ENCODE measurements at regions not wholly inside any gene's neighbourhood (a gene's known extent, or its start where the extent isn't known, plus 50 kb on each side); places are given as distances from the start of the nearest gene placed in this dataset.

- Histone ChIP-seq H3K27me3 (no peaks in the 10 kb centered on the region), H3K9me3 (no peaks in the 10 kb centered on the region), H3K4me1 (no peaks in the 10 kb centered on the region), H3K4me3 (no peak overlapping the region), H3K36me3 (no peaks in the 10 kb centered on the region), H3K27ac (no peak overlapping the region)
- WGBS, 2 donors: 95 to 96% methylated on average over 4 of the region's 4 CpGs
- DNase-seq: no peak
- intact Hi-C loops (cut with DNase I): no loop called here
- TF ChIP-seq EP300 (IDR thresholded peaks at IDR 0.05) (no peak), CTCF (IDR thresholded peaks at IDR 0.05) (no peak), POLR2A (IDR thresholded peaks at IDR 0.05) (no peak), POLR2AphosphoS5 (IDR thresholded peaks at IDR 0.05) (no peak)
Measured at GRCh38 chr10:10935032-10935431, 82.6 kb upstream of the CELF2 start.

GRCh38 chr10:10938676-10939075, 79.0 kb upstream of the CELF2 start:
- DNase-seq: no peak
- no peak for TF ChIP-seq CTCF (IDR thresholded peaks at IDR 0.05)
- TF ChIP-seq POLR2AphosphoS5 (IDR thresholded peaks at IDR 0.05): no peak
- TF ChIP-seq EP300 (IDR thresholded peaks at IDR 0.05): no peak
- TF ChIP-seq POLR2A (IDR thresholded peaks at IDR 0.05): no peak
- WGBS, 2 donors: 89 to 92% methylated on average over 7 of the region's 7 CpGs
- no peak overlapping the region for H3K4me3 ChIP-seq
- no peaks in the 10 kb centered on the region for H3K9me3 ChIP-seq
- intact Hi-C loops (cut with DNase I): no loop called here
- H3K36me3 ChIP-seq: no peaks in the 10 kb centered on the region
- no peak overlapping the region for H3K27ac ChIP-seq
- no peaks in the 10 kb centered on the region for H3K4me1 ChIP-seq
- H3K27me3 ChIP-seq: no peaks in the 10 kb centered on the region

- no peak overlapping the region for H3K27ac ChIP-seq
- no peaks in the 10 kb centered on the region for H3K9me3 ChIP-seq
- no peak overlapping the region for H3K4me3 ChIP-seq
- no peak for TF ChIP-seq POLR2A (IDR thresholded peaks at IDR 0.05)
- TF ChIP-seq CTCF (IDR thresholded peaks at IDR 0.05): no peak
- TF ChIP-seq EP300 (IDR thresholded peaks at IDR 0.05): no peak
- no peak for TF ChIP-seq POLR2AphosphoS5 (IDR thresholded peaks at IDR 0.05)
- DNase-seq: no peak
- no peaks in the 10 kb centered on the region for H3K4me1 ChIP-seq
- H3K27me3 ChIP-seq: no peaks in the 10 kb centered on the region
- WGBS, 2 donors: 81 to 87% methylated on average over 6 of the region's 6 CpGs
- intact Hi-C loops (cut with DNase I): no loop called here
- H3K36me3 ChIP-seq: no peaks in the 10 kb centered on the region
Measured at GRCh38 chr10:10941127-10941730, 76.4 kb upstream of the CELF2 start.

GRCh38 chr10:10942441-10942840, 75.2 kb upstream of the CELF2 start:
- Histone ChIP-seq H3K27me3 (no peaks in the 10 kb centered on the region), H3K4me1 (peaks cover 0 to 7% (median 0%) of the 10 kb centered on the region in 4 donors), H3K4me3 (no peak overlapping the region), H3K27ac (no peak overlapping the region), H3K36me3 (no peaks in the 10 kb centered on the region), H3K9me3 (no peaks in the 10 kb centered on the region)
- WGBS, 2 donors: 93 to 95% methylated on average over 1 of the region's 1 CpG
- intact Hi-C loops (cut with DNase I): no loop called here
- no peak for DNase-seq
- no peak for TF ChIP-seq EP300 (IDR thresholded peaks at IDR 0.05)
- no peak for TF ChIP-seq POLR2A (IDR thresholded peaks at IDR 0.05)
- no peak for TF ChIP-seq CTCF (IDR thresholded peaks at IDR 0.05)
- TF ChIP-seq POLR2AphosphoS5 (IDR thresholded peaks at IDR 0.05): no peak

GRCh38 chr10:10946081-10946480, 71.6 kb upstream of the CELF2 start:
- Histone ChIP-seq H3K36me3 (no peaks in the 10 kb centered on the region), H3K4me1 (peaks cover 0 to 7% (median 0%) of the 10 kb centered on the region in 4 donors), H3K27ac (no peak overlapping the region), H3K9me3 (no peaks in the 10 kb centered on the region), H3K27me3 (no peaks in the 10 kb centered on the region), H3K4me3 (no peak overlapping the region)
- intact Hi-C loops (cut with DNase I): no loop called here
- DNase-seq: no peak
- TF ChIP-seq POLR2AphosphoS5 (IDR thresholded peaks at IDR 0.05): no peak
- TF ChIP-seq EP300 (IDR thresholded peaks at IDR 0.05): no peak
- no peak for TF ChIP-seq CTCF (IDR thresholded peaks at IDR 0.05)
- no peak for TF ChIP-seq POLR2A (IDR thresholded peaks at IDR 0.05)
- 91 to 94% methylated on average over 1 of the region's 1 CpG for WGBS, 2 donors
